Body of pancreas (tissue), 4 donors: ENCODE measurements at regions not wholly inside any gene's neighbourhood (a gene's known extent, or its start where the extent isn't known, plus 50 kb on each side); places are given as distances from the start of the nearest gene placed in this dataset.

Experiments used
- POLR2A ChIP-seq, 3 donors: fragments of 450-650 bp; IDR thresholded peaks; one replicate each; pipeline ENCODE4 v1.6.1; 2016; ENCODE audit warnings: antibody characterized with exemption in 3 of 3, mild to moderate bottlenecking in 2 of 3
- TF ChIP-seq, protein P1 (sequence below), 7 experiments: fragments of 450-650 bp in 4 of 7; fragments of 200-600 bp in 3 of 7; sonication (generic) in 3 of 7; IDR thresholded peaks; one replicate each; pipeline ENCODE4 v1.5.1; 2016 to 2019; ENCODE audit warnings: antibody characterized with exemption in 7 of 7

DNA sequence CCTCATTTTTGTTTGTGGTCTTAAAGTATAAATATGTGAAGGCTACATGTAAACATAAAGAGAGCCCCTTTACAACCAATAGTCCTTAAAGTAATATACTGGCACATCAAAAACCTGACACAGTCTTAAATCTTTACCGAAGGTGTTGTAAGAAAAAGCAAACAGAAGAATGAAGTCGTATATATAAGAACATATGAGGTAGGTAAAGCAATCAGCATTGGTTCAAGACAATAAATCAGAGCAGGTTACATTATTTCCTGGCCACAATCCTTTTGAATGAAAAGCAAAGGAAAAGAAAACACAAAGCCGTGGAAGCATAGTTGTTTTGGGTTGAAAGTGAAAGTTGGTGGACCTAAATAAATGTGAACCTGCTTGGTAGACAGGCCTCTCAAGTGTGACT is 183.7 kb upstream of the STXBP6 start:
- TF ChIP-seq POLR2A (IDR thresholded peaks at IDR 0.05), result no peak
- TF ChIP-seq, protein P1, sequence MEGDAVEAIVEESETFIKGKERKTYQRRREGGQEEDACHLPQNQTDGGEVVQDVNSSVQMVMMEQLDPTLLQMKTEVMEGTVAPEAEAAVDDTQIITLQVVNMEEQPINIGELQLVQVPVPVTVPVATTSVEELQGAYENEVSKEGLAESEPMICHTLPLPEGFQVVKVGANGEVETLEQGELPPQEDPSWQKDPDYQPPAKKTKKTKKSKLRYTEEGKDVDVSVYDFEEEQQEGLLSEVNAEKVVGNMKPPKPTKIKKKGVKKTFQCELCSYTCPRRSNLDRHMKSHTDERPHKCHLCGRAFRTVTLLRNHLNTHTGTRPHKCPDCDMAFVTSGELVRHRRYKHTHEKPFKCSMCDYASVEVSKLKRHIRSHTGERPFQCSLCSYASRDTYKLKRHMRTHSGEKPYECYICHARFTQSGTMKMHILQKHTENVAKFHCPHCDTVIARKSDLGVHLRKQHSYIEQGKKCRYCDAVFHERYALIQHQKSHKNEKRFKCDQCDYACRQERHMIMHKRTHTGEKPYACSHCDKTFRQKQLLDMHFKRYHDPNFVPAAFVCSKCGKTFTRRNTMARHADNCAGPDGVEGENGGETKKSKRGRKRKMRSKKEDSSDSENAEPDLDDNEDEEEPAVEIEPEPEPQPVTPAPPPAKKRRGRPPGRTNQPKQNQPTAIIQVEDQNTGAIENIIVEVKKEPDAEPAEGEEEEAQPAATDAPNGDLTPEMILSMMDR (IDR thresholded peaks at IDR 0.05), result no peak
